Activated CD4-positive, alpha-beta T cell treated with anti-CD3 and anti-CD28 coated beads, Interleukin-2, amount 50 U/mL, for 16 hours (primary cell): ENCODE measurements at regions not wholly inside any gene's neighbourhood (a gene's known extent, or its start where the extent isn't known, plus 50 kb on each side); places are given as distances from the start of the nearest gene placed in this dataset.
"Not testable (repeated sequence)": the region's sequence is repeated elsewhere in the genome, so short reads cannot be mapped to it uniquely, and the experiment has no call there.

ENCODE experiments used
- DNase-seq: peaks from one replicate; pipeline ENCODE4 v3.0.0-alpha.2; 2020

GRCh38 chr1:120232834-120233660, 56.7 kb upstream of the SEC22B start:
- DNase-seq: not testable (repeated sequence)

GRCh38 chr1:120229835-120230234, 53.5 kb upstream of the SEC22B start:
- not testable (repeated sequence) for DNase-seq
